ENCODE measurements at regions not wholly inside any gene's neighbourhood (a gene's known extent, or its start where the extent isn't known, plus 50 kb on each side); places are given as distances from the start of the nearest gene placed in this dataset.

GRCh38 chr10:131445623-131446022 is 134.1 kb upstream of the TCERG1L start:
- no peak for DNase-seq (ENCODE audit: low spot score)

- no peak for DNase-seq (ENCODE audit: low spot score)
These were observed 134.7 kb upstream of the TCERG1L start for GRCh38 chr10:131446171-131446570.

- DNase-seq (ENCODE audit: low spot score) = no peak
These were observed 136.7 kb upstream of the TCERG1L start for GRCh38 chr10:131448171-131448570.

GRCh38 chr10:131448883-131449282 is 137.4 kb upstream of the TCERG1L start:
- no peak for DNase-seq (ENCODE audit: low spot score)

- DNase-seq (ENCODE audit: low spot score) = no peak
These were observed 138.8 kb upstream of the TCERG1L start for GRCh38 chr10:131450216-131450765.

GRCh38 chr10:131451407-131452015 is 140.0 kb upstream of the TCERG1L start:
- no peak for DNase-seq (ENCODE audit: low spot score)

- DNase-seq (ENCODE audit: low spot score) = no peak
These were observed 141.6 kb upstream of the TCERG1L start for GRCh38 chr10:131452926-131453720.

GRCh38 chr10:131453721-131454634 is 142.5 kb upstream of the TCERG1L start:
- DNase-seq (ENCODE audit: low spot score) = peak; percentile 39

- DNase-seq (ENCODE audit: low spot score) = no peak
These were observed 144.9 kb upstream of the TCERG1L start for GRCh38 chr10:131456411-131456810.

GRCh38 chr10:131461093-131461492 is 149.6 kb upstream of the TCERG1L start:
- no peak for DNase-seq (ENCODE audit: low spot score)

- no peak for DNase-seq (ENCODE audit: low spot score)
These were observed 153.3 kb upstream of the TCERG1L start for GRCh38 chr10:131464789-131465188.

- no peak for DNase-seq (ENCODE audit: low spot score)
These were observed 158.0 kb upstream of the TCERG1L start for GRCh38 chr10:131469551-131469950.

GRCh38 chr10:131473645-131474044 is 162.1 kb upstream of the TCERG1L start:
- DNase-seq (ENCODE audit: low spot score) = no peak

- no peak for DNase-seq (ENCODE audit: low spot score)
These were observed 162.9 kb upstream of the TCERG1L start for GRCh38 chr10:131474416-131474815.

GRCh38 chr10:131475043-131475442 is 163.5 kb upstream of the TCERG1L start:
- DNase-seq (ENCODE audit: low spot score) = no peak

GRCh38 chr10:131475803-131476202 is 164.3 kb upstream of the TCERG1L start:
- DNase-seq (ENCODE audit: low spot score) = no peak

GRCh38 chr10:131477457-131478121 is 166.1 kb upstream of the TCERG1L start:
- no peak for DNase-seq (ENCODE audit: low spot score)

GRCh38 chr10:131478377-131478989 is 167.0 kb upstream of the TCERG1L start:
- no peak for DNase-seq (ENCODE audit: low spot score)

GRCh38 chr10:131480066-131480465 is 168.5 kb upstream of the TCERG1L start:
- DNase-seq (ENCODE audit: low spot score) = no peak

GRCh38 chr10:131480861-131481260 is 169.3 kb upstream of the TCERG1L start:
- no peak for DNase-seq (ENCODE audit: low spot score)

GRCh38 chr10:131485732-131486131 is 174.2 kb upstream of the TCERG1L start:
- DNase-seq (ENCODE audit: low spot score) = no peak
